K562 (cell line): ENCODE measurements at regions not wholly inside any gene's neighbourhood (a gene's known extent, or its start where the extent isn't known, plus 50 kb on each side); places are given as distances from the start of the nearest gene placed in this dataset.

Experiments
- TF ChIP-seq, protein P1 (sequence below): sonication (generic); formaldehyde crosslinking; IDR thresholded peaks from 2 replicates; pipeline ENCODE4 v1.8.1; 2023; ENCODE audit warnings: mild to moderate bottlenecking, missing genetic modification reagents
- TF ChIP-seq, protein P2 (sequence below), 3 experiments: IDR thresholded peaks in 2 of 3; conservative IDR thresholded peaks in 1 of 3; 2 replicates each; pipeline ENCODE4 v1.5.1; 2011 to 2012; ENCODE audit warnings: low read length in 3 of 3, mild to moderate bottlenecking in 3 of 3, control low read depth in 2 of 3, improper control_type of control experiment in 1 of 3, inconsistent platforms in 1 of 3, low read depth in 1 of 3, mixed read lengths in 1 of 3, moderate library complexity in 1 of 3; ENCODE audit not compliant: insufficient read depth in 2 of 3
- TF ChIP-seq, protein P3 (sequence below): fragments of 450-650 bp; IDR thresholded peaks from 2 replicates; pipeline ENCODE4 v1.6.1; 2016; ENCODE audit warnings: missing biosample characterization, missing genetic modification characterization
- TF ChIP-seq, protein P4 (sequence below): fragments of 250-450 bp; sonication (Bioruptor Pico); IDR thresholded peaks from 2 replicates; pipeline ENCODE4 v1.5.0; 2021; ENCODE audit warnings: mild to moderate bottlenecking, moderate library complexity

DNA sequence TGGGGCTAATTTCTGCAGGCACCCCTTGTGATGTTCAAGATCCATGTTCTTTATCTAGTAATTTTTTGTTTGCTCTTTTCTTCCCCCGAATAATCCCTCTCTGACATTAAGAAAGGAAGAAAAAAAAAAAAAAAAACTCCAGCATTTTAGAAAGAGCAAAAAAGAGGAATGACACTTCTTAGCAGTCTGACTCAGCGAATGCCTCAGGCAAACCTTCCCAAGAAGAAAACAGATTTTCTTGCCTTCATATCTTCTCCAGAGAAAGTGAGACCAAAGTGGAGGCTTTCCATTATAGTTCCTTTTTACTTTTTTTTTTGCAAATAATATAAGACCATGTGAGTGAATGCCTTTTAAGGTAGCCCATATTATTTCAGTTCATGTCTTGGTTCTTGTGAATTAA, 479.0 kb upstream of the SYT1 start:
- TF ChIP-seq, protein P1, sequence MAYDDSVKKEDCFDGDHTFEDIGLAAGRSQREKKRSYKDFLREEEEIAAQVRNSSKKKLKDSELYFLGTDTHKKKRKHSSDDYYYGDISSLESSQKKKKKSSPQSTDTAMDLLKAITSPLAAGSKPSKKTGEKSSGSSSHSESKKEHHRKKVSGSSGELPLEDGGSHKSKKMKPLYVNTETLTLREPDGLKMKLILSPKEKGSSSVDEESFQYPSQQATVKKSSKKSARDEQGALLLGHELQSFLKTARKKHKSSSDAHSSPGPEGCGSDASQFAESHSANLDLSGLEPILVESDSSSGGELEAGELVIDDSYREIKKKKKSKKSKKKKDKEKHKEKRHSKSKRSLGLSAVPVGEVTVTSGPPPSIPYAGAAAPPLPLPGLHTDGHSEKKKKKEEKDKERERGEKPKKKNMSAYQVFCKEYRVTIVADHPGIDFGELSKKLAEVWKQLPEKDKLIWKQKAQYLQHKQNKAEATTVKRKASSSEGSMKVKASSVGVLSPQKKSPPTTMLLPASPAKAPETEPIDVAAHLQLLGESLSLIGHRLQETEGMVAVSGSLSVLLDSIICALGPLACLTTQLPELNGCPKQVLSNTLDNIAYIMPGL = no peak
- TF ChIP-seq, protein P2, sequence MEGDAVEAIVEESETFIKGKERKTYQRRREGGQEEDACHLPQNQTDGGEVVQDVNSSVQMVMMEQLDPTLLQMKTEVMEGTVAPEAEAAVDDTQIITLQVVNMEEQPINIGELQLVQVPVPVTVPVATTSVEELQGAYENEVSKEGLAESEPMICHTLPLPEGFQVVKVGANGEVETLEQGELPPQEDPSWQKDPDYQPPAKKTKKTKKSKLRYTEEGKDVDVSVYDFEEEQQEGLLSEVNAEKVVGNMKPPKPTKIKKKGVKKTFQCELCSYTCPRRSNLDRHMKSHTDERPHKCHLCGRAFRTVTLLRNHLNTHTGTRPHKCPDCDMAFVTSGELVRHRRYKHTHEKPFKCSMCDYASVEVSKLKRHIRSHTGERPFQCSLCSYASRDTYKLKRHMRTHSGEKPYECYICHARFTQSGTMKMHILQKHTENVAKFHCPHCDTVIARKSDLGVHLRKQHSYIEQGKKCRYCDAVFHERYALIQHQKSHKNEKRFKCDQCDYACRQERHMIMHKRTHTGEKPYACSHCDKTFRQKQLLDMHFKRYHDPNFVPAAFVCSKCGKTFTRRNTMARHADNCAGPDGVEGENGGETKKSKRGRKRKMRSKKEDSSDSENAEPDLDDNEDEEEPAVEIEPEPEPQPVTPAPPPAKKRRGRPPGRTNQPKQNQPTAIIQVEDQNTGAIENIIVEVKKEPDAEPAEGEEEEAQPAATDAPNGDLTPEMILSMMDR (IDR thresholded peaks at IDR 0.05 in 2 of 3, conservative IDR thresholded peaks at IDR 0.05 in 1 of 3; ENCODE audit: insufficient read depth in 2 of 3, low read depth in 1 of 3, low read length in 3 of 3) = no peak
- TF ChIP-seq, protein P3, sequence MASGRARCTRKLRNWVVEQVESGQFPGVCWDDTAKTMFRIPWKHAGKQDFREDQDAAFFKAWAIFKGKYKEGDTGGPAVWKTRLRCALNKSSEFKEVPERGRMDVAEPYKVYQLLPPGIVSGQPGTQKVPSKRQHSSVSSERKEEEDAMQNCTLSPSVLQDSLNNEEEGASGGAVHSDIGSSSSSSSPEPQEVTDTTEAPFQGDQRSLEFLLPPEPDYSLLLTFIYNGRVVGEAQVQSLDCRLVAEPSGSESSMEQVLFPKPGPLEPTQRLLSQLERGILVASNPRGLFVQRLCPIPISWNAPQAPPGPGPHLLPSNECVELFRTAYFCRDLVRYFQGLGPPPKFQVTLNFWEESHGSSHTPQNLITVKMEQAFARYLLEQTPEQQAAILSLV (tag) = no peak
- TF ChIP-seq, protein P4, sequence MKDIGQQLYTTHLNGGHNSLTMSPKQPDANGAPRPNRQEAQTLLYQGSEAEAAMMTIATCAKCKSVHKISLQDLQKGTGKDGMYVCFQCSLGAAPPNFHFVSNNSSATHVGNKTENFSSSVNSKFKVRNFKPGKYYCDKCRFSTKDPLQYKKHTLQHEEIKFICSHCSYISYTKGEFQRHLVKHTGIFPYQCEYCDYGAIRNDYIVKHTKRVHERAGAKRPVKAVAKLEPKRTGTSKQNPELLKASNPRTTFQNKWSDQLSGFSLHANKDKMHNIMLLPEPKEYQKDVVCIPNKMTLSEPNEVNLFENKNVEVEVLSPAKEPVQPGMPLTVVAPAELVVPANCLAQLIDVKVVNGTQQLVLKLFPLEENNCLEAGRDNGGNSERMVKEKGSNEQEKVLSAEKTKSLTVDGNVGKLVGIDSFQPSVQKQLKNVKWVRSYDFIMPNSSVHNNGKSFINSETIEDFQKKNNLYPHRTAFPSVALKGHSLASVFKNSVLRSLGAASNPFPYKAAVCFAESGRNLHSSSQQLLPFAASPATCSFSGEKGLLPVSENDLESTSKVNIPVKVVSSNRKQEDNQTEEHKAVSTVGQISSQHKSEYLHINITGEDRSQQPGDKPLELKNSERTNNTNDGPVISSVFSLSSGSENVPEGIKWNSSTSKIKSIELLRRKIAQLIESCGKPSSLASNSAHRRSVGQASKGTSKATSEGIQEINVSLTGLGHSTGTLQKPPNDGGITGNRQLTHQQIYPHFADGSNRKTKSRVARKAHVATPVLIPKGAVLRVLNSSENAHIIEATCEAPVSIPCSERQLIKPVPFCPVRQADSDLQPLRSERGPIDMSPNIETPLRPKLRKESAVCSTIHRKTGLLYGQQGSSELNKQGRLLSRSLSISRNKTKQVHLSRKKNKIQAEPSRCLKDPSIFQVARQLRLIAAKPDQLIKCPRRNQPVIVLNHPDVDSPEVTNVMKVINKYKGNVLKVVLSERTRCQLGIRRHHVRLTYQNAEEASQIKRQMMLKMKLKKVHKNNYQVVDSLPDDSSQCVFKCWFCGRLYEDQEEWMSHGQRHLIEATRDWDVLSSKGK = no peak
